A549 (cell line): ENCODE measurements at regions not wholly inside any gene's neighbourhood (a gene's known extent, or its start where the extent isn't known, plus 50 kb on each side); places are given as distances from the start of the nearest gene placed in this dataset.
A peak's percentile ranks its signal among the peaks of the same experiment; 100 is the strongest.

Experiments used
- ATAC-seq, 2 experiments: fragments of 200-7000 bp in 1 of 2; fragments of >200 bp in 1 of 2; cut with Nextera tagmentation in 1 of 2; cut with Tn5 transposase in 1 of 2; 3 replicates each; pipeline versions ENCODE4 v1.8.0 to v1.9.1; 2018 to 2020; ENCODE audit warnings: mild to moderate bottlenecking in 1 of 2, moderate library complexity in 1 of 2
- CTCF ChIA-PET: fragments of 300-600 bp; sonication (Branson Sonifier 250); formaldehyde crosslinking; extraction: SDS; loops from one replicate; lab custom pipeline; 2021; ENCODE audit warnings: antibody characterized with exemption, inconsistent platforms; lab: Yijun Ruan, JAX
- POLR2A ChIA-PET: fragments of 350-600 bp; formaldehyde crosslinking; extraction: SDS; loops from one replicate; lab custom pipeline; 2021; ENCODE audit warnings: antibody characterized with exemption, inconsistent platforms; lab: Yijun Ruan, JAX
- DNase-seq, 2 experiments: peaks; one replicate each; pipeline versions ENCODE4 v3.0.0 to v3.0.0-alpha.2; 2011 to 2016; ENCODE audit warnings: low read depth in 1 of 2, low spot score in 1 of 2
- FAIRE-seq: peaks from 2 replicates; lab custom pipeline; 2011; peaks lifted over from hg19 to GRCh38; lab: Jason Lieb, UNC
- H3K27ac ChIP-seq, 2 experiments: fragments of >200 bp; sonication (Bioruptor Twin); formaldehyde crosslinking; 3 replicates each; pipeline ENCODE4 v1.5.1; 2016 to 2017
- H3K4me1 ChIP-seq: fragments of >200 bp; sonication (Bioruptor Twin); formaldehyde crosslinking; 3 replicates; pipeline ENCODE4 v1.6.1; 2016
- H3K4me2 ChIP-seq: fragments of >200 bp; sonication (Bioruptor Twin); formaldehyde crosslinking; 3 replicates; pipeline ENCODE4 v1.6.1; 2016
- H3K4me3 ChIP-seq: fragments of >200 bp; sonication (Bioruptor Twin); formaldehyde crosslinking; 3 replicates; pipeline ENCODE4 v1.5.1; 2016
- H3K9me3 ChIP-seq: fragments of >200 bp; sonication (Bioruptor Twin); formaldehyde crosslinking; 3 replicates; pipeline ENCODE4 v1.6.1; 2016
- BCL3 ChIP-seq: fragments of >200 bp; sonication (Bioruptor Twin); formaldehyde crosslinking; IDR thresholded peaks from 3 replicates; pipeline ENCODE4 v1.6.1; 2016
- CBX2 ChIP-seq: fragments of 200-600 bp; sonication (generic); IDR thresholded peaks from 2 replicates; pipeline ENCODE4 v1.6.1; 2016; ENCODE audit warnings: low read depth, mild to moderate bottlenecking, borderline replicate concordance
- CEBPB ChIP-seq, 2 experiments: fragments of >200 bp in 1 of 2; sonication (Bioruptor Twin) in 1 of 2; formaldehyde crosslinking in 1 of 2; IDR thresholded peaks; 2 replicates each; pipeline ENCODE4 v1.6.1; 2012 to 2016
- CHD2 ChIP-seq: fragments of 150-350 bp; IDR thresholded peaks from 2 replicates; pipeline ENCODE4 v1.6.1; 2014; ENCODE audit warnings: low read length; ENCODE audit not compliant: partially characterized antibody
- CTCF ChIP-seq: fragments of >200 bp; sonication (Bioruptor Twin); formaldehyde crosslinking; IDR thresholded peaks from 3 replicates; pipeline ENCODE4 v1.5.1; 2016
- E2F6 ChIP-seq: IDR thresholded peaks from 2 replicates; pipeline ENCODE4 v1.6.1; 2012; ENCODE audit warnings: low read depth, borderline replicate concordance
- FOSB ChIP-seq: fragments of 250-450 bp; sonication (Bioruptor Pico); IDR thresholded peaks from 2 replicates; pipeline ENCODE4 v1.5.0; 2020; ENCODE audit warnings: mild to moderate bottlenecking, moderate library complexity
- FOSL2 ChIP-seq, 2 experiments: fragments of 450-650 bp in 1 of 2; fragments of >200 bp in 1 of 2; sonication (Bioruptor Twin) in 1 of 2; formaldehyde crosslinking; IDR thresholded peaks; 2 replicates each; pipeline versions ENCODE4 v1.5.0 to v1.6.1; 2016 to 2020; ENCODE audit warnings: mild to moderate bottlenecking in 1 of 2, moderate library complexity in 1 of 2
- GATA3 ChIP-seq: IDR thresholded peaks from 2 replicates; pipeline ENCODE4 v1.6.1; 2012; ENCODE audit warnings: borderline replicate concordance
- HEYL ChIP-seq: fragments of 250-450 bp; sonication (Bioruptor Pico); IDR thresholded peaks from 2 replicates; pipeline ENCODE4 v1.8.0; 2021; ENCODE audit warnings: mild to moderate bottlenecking, moderate library complexity
- HOXB13 ChIP-seq: fragments of 250-450 bp; sonication (Bioruptor Pico); IDR thresholded peaks from 2 replicates; pipeline ENCODE4 v1.5.0; 2020; ENCODE audit warnings: low read depth, mild to moderate bottlenecking, moderate library complexity
- HOXB5 ChIP-seq: fragments of 250-450 bp; sonication (Bioruptor Pico); IDR thresholded peaks from 2 replicates; pipeline ENCODE4 v1.5.0; 2020; ENCODE audit warnings: mild to moderate bottlenecking, moderate library complexity
- JUN ChIP-seq, 2 experiments: fragments of >200 bp; sonication (Bioruptor Twin); formaldehyde crosslinking; IDR thresholded peaks; 2 replicates in 1 of 2; 3 replicates in 1 of 2; pipeline ENCODE4 v1.6.1; 2016 to 2017
- MAFK ChIP-seq: fragments of 450-650 bp; IDR thresholded peaks from 2 replicates; pipeline ENCODE4 v1.6.1; 2014; ENCODE audit not compliant: partially characterized antibody
- PHF8 ChIP-seq: fragments of 200-600 bp; sonication (generic); IDR thresholded peaks from 2 replicates; pipeline ENCODE4 v1.6.1; 2016; ENCODE audit warnings: low read depth, mild to moderate bottlenecking, antibody characterized with exemption, moderate library complexity, borderline replicate concordance
- RAD21 ChIP-seq, 2 experiments: fragments of >200 bp in 1 of 2; sonication (Bioruptor Twin) in 1 of 2; formaldehyde crosslinking in 1 of 2; IDR thresholded peaks in 1 of 2; conservative IDR thresholded peaks in 1 of 2; 2 replicates in 1 of 2; 3 replicates in 1 of 2; pipeline ENCODE4 v1.6.1; 2012 to 2018; ENCODE audit warnings: inconsistent platforms in 1 of 2
- RARB ChIP-seq: fragments of 250-450 bp; sonication (Bioruptor Pico); IDR thresholded peaks from 2 replicates; pipeline ENCODE4 v1.8.0; 2021; ENCODE audit warnings: mild to moderate bottlenecking, moderate library complexity
- RCOR1 ChIP-seq: fragments of 150-350 bp; IDR thresholded peaks from 2 replicates; pipeline ENCODE4 v1.6.1; 2014; ENCODE audit warnings: antibody characterized with exemption, low read length, low read depth
- RFX5 ChIP-seq: fragments of 450-650 bp; IDR thresholded peaks from 2 replicates; pipeline ENCODE4 v1.7.1; 2014; ENCODE audit warnings: antibody characterized with exemption, mild to moderate bottlenecking, moderate library complexity
- RNF2 ChIP-seq: fragments of 200-600 bp; sonication (generic); IDR thresholded peaks from 2 replicates; pipeline ENCODE4 v1.6.1; 2016; ENCODE audit warnings: low read depth, mild to moderate bottlenecking, antibody characterized with exemption, moderate library complexity, borderline replicate concordance
- SREBF2 ChIP-seq: fragments of 450-650 bp; IDR thresholded peaks from 2 replicates; pipeline ENCODE4 v1.6.1; 2014; ENCODE audit warnings: mild to moderate bottlenecking, moderate library complexity
- ZC3H11A ChIP-seq: fragments of 450-650 bp; IDR thresholded peaks from 2 replicates; pipeline ENCODE4 v1.6.1; 2014; ENCODE audit warnings: antibody characterized with exemption, mild to moderate bottlenecking
- ZNF302 ChIP-seq: fragments of 250-450 bp; sonication (Bioruptor Pico); IDR thresholded peaks from 2 replicates; pipeline ENCODE4 v1.9.0; 2021; ENCODE audit warnings: inconsistent platforms, mild to moderate bottlenecking, moderate library complexity
- ZSCAN20 ChIP-seq: fragments of 250-450 bp; sonication (Bioruptor Pico); IDR thresholded peaks from 2 replicates; pipeline ENCODE4 v1.8.0; 2022; ENCODE audit warnings: mild to moderate bottlenecking, moderate library complexity
- WGBS: methylation state at CpG from one replicate; pipeline ENCODE4 v1.1.6; 2017; ENCODE audit errors: missing lambda C conversion rate; 5-methylcytosine and 5-hydroxymethylcytosine counted together

GRCh38 chr3:194057570-194058188, 78.3 kb upstream of the HES1 start:
- Histone ChIP-seq H3K27ac (peak overlapping the region; percentile 61 to 81), H3K4me1 (peaks cover 12% of the 10 kb centered on the region; the same call in 1 of the 3 replicates), H3K4me3 (no peak overlapping the region), H3K4me2 (peak overlapping the region; percentile 53), H3K9me3 (peaks cover 5% of the 10 kb centered on the region; the same call in 1 of the 3 replicates)
- no peak for TF ChIP-seq SREBF2
- TF ChIP-seq ZC3H11A = no peak
- TF ChIP-seq FOSB (CRISPR knock-in tag) = no peak
- no peak for TF ChIP-seq E2F6
- no peak for TF ChIP-seq CHD2
- no peak for TF ChIP-seq FOSL2 (IDR thresholded peaks at IDR 0.05)
- TF ChIP-seq FOSL2 (CRISPR knock-in tag; IDR thresholded peaks at IDR 0.05) = no peak
- TF ChIP-seq CTCF = no peak
- FAIRE-seq = no peak
- ChIA-PET POLR2A (no interaction called here), CTCF (no interaction called here)
- WGBS = 92% methylated on average over 8 of the region's 8 CpGs
- DNase-seq = no peak
- no peak for ATAC-seq

GRCh38 chr3:194058189-194058571, 77.8 kb upstream of the HES1 start:
- ATAC-seq (peak in 1 of 2 experiments; percentile 33; a peak in 1 of 6 replicates), FAIRE-seq (no peak), DNase-seq (no peak)
- peak overlapping the region; percentile 61 to 81 for H3K27ac ChIP-seq
- CTCF ChIA-PET = no interaction called here
- no peak for TF ChIP-seq ZSCAN20 (CRISPR knock-in tag)
- TF ChIP-seq BCL3 = no peak
- TF ChIP-seq HEYL (CRISPR knock-in tag) = no peak
- no peak for TF ChIP-seq RNF2
- TF ChIP-seq CEBPB (IDR thresholded peaks at IDR 0.05) = no peak
- no peak for TF ChIP-seq HOXB5 (CRISPR knock-in tag)
- no peak for TF ChIP-seq PHF8
- 85% methylated on average over 6 of the region's 31 CpGs for WGBS
- H3K4me1 ChIP-seq = peaks cover 12% of the 10 kb centered on the region; the same call in 1 of the 3 replicates
- POLR2A ChIA-PET = no interaction called here
- peaks cover 1% of the 10 kb centered on the region; the same call in 1 of the 3 replicates for H3K9me3 ChIP-seq
- peak overlapping the region; percentile 53 for H3K4me2 ChIP-seq
- no peak overlapping the region for H3K4me3 ChIP-seq

GRCh38 chr3:194058753-194059152, 77.2 kb upstream of the HES1 start:
- Histone ChIP-seq H3K4me2 (peak overlapping the region; percentile 53), H3K4me3 (no peak overlapping the region), H3K27ac (peak overlapping the region; percentile 61 to 81; a peak in 5 of 6 replicates), H3K4me1 (peaks cover 12% of the 10 kb centered on the region; the same call in 1 of the 3 replicates), H3K9me3 (no peaks in the 10 kb centered on the region)
- TF ChIP-seq RAD21 (conservative IDR thresholded peaks at IDR 0.05 in 1 of 2, IDR thresholded peaks at IDR 0.05 in 1 of 2) (no peak), RFX5 (no peak), RCOR1 (no peak), E2F6 (no peak), HOXB13 (CRISPR knock-in tag) (no peak), RARB (no peak), JUN (IDR thresholded peaks at IDR 0.05) (no peak), MAFK (no peak), GATA3 (no peak), BCL3 (no peak), ZNF302 (CRISPR knock-in tag) (no peak), PHF8 (no peak), CBX2 (no peak), CEBPB (IDR thresholded peaks at IDR 0.05) (no peak), CHD2 (no peak)
- ATAC-seq = no peak
- DNase-seq = no peak
- FAIRE-seq = no peak
- CTCF ChIA-PET = interaction anchor here (1.2 kb wide), 1 partner anchor 79 kb away, joined by 3 read pairs; no protein-coding TSS in a partner anchor
- POLR2A ChIA-PET = no interaction called here
- WGBS = 68% methylated on average over 1 of the region's 1 CpG
